Epithelial cell of proximal tubule (primary cell): ENCODE measurements at regions not wholly inside any gene's neighbourhood (a gene's known extent, or its start where the extent isn't known, plus 50 kb on each side); places are given as distances from the start of the nearest gene placed in this dataset.

Experiments used
- DNase-seq: peaks from one replicate; pipeline ENCODE4 v3.0.0-alpha.2; 2011; ENCODE audit warnings: low read depth
- H3K4me3 ChIP-seq: 2 replicates; pipeline ENCODE4 v1.5.1; 2011; ENCODE audit warnings: low read depth, mild to moderate bottlenecking, low read length
- CTCF ChIP-seq: conservative IDR thresholded peaks from 2 replicates; pipeline ENCODE4 v1.5.1; 2012; ENCODE audit warnings: low read depth, mild to moderate bottlenecking, low read length

- no peak overlapping the region for H3K4me3 ChIP-seq
- DNase-seq: no peak
These were observed 59.0 kb upstream of the PARD3B start for GRCh38 chr2:204486321-204486720.

GRCh38 chr2:204486805-204487204, 58.5 kb upstream of the PARD3B start:
- no peak for TF ChIP-seq CTCF
- no peak for DNase-seq

More at GRCh38 chr2:204486321-204486720, 59.0 kb upstream of the PARD3B start:
- TF ChIP-seq CTCF: no peak

GRCh38 chr2:204487447-204488229, 57.6 kb upstream of the PARD3B start:
- DNase-seq: no peak
- TF ChIP-seq CTCF: no peak
- no peak overlapping the region for H3K4me3 ChIP-seq

More at GRCh38 chr2:204486805-204487204, 58.5 kb upstream of the PARD3B start:
- H3K4me3 ChIP-seq: no peak overlapping the region

- peak; percentile 76 for DNase-seq
- H3K4me3 ChIP-seq: no peak overlapping the region
- TF ChIP-seq CTCF: no peak
These were observed 53.7 kb upstream of the PARD3B start for GRCh38 chr2:204491528-204491927.

- no peak for DNase-seq
- TF ChIP-seq CTCF: no peak
- H3K4me3 ChIP-seq: no peak overlapping the region
These were observed 52.9 kb upstream of the PARD3B start for GRCh38 chr2:204492417-204492816.

- no peak overlapping the region for H3K4me3 ChIP-seq
- TF ChIP-seq CTCF: no peak
- DNase-seq: no peak
These were observed 50.6 kb upstream of the PARD3B start for GRCh38 chr2:204494681-204495080.

GRCh38 chr2:204495381-204495780, 49.9 kb upstream of the PARD3B start:
- no peak for DNase-seq
- no peak for TF ChIP-seq CTCF

More at GRCh38 chr2:204495381-204495780, 49.9 kb upstream of the PARD3B start:
- no peak overlapping the region for H3K4me3 ChIP-seq
